Nephron progenitor cell (in vitro differentiated cells): ENCODE measurements at regions not wholly inside any gene's neighbourhood (a gene's known extent, or its start where the extent isn't known, plus 50 kb on each side); places are given as distances from the start of the nearest gene placed in this dataset.

ENCODE experiments used
- DNase-seq: peaks from one replicate; pipeline ENCODE4 v3.0.0; 2021
- H3K27ac Mint-ChIP-seq: 2 replicates; pipeline ENCODE4 v1.8.0; 2021; ENCODE audit warnings: mild to moderate bottlenecking, moderate library complexity, mixed read lengths
- H3K27me3 Mint-ChIP-seq: 2 replicates; pipeline ENCODE4 v1.8.0; 2021; ENCODE audit warnings: mild to moderate bottlenecking, low read depth, mixed read lengths; ENCODE audit not compliant: poor library complexity
- H3K36me3 Mint-ChIP-seq: 2 replicates; pipeline ENCODE4 v1.8.0; 2021; ENCODE audit warnings: low read depth, mixed read lengths
- H3K4me1 Mint-ChIP-seq: 2 replicates; pipeline ENCODE4 v1.8.0; 2021; ENCODE audit warnings: mixed read lengths
- H3K4me3 Mint-ChIP-seq: 2 replicates; pipeline ENCODE4 v1.8.0; 2021; ENCODE audit warnings: mild to moderate bottlenecking, moderate library complexity, mixed read lengths
- H3K9me3 Mint-ChIP-seq: 2 replicates; pipeline ENCODE4 v1.8.0; 2021; ENCODE audit warnings: mild to moderate bottlenecking, moderate library complexity, mixed read lengths
- CTCF ChIP-seq: fragments of 200-600 bp; sonication (generic); IDR thresholded peaks from 2 replicates; pipeline ENCODE4 v1.5.0; 2021; ENCODE audit warnings: antibody characterized with exemption

GRCh38 chr1:168801032-168801745 is 72.2 kb upstream of the DPT start:
- Mint-ChIP-seq H3K27ac (no peak overlapping the region), H3K27me3 (no peaks in the 10 kb centered on the region), H3K36me3 (no peaks in the 10 kb centered on the region), H3K4me1 (peaks cover 26% of the 10 kb centered on the region), H3K9me3 (no peaks in the 10 kb centered on the region), H3K4me3 (no peak overlapping the region)
- no peak for DNase-seq
- TF ChIP-seq CTCF, result no peak

GRCh38 chr1:168803806-168804510 is 75.0 kb upstream of the DPT start:
- TF ChIP-seq CTCF, result no peak
- H3K4me3 Mint-ChIP-seq, result no peak overlapping the region
- no peaks in the 10 kb centered on the region for H3K36me3 Mint-ChIP-seq
- H3K9me3 Mint-ChIP-seq, result no peaks in the 10 kb centered on the region
- H3K27ac Mint-ChIP-seq, result peak overlapping the region; percentile 73
- DNase-seq, result peak; percentile 2
- H3K4me1 Mint-ChIP-seq, result peaks cover 26% of the 10 kb centered on the region
- no peaks in the 10 kb centered on the region for H3K27me3 Mint-ChIP-seq

DNA sequence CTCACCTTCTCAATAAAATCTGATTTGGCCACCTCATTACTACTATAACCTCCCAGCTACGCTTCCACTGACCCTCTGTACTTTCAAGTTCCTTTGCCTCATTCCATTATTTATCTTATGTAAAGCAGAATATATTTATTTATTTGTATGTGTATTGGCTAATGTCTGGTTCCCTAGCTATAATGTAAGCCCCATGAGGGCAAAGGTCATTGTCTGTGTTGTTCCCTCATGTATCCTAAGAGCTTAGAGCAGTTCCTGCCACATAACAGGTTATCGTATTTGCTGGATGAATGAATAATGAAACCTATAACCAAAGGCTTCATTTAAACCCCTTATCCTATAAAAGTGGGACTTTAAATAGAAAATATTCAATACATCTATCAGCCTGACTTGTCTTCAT is 77.9 kb upstream of the DPT start:
- TF ChIP-seq CTCF, result no peak
- no peak overlapping the region for H3K27ac Mint-ChIP-seq
- DNase-seq, result no peak
- no peaks in the 10 kb centered on the region for H3K36me3 Mint-ChIP-seq
- no peak overlapping the region for H3K4me3 Mint-ChIP-seq
- H3K4me1 Mint-ChIP-seq, result peaks cover 12% of the 10 kb centered on the region
- no peaks in the 10 kb centered on the region for H3K27me3 Mint-ChIP-seq
- no peaks in the 10 kb centered on the region for H3K9me3 Mint-ChIP-seq

DNA sequence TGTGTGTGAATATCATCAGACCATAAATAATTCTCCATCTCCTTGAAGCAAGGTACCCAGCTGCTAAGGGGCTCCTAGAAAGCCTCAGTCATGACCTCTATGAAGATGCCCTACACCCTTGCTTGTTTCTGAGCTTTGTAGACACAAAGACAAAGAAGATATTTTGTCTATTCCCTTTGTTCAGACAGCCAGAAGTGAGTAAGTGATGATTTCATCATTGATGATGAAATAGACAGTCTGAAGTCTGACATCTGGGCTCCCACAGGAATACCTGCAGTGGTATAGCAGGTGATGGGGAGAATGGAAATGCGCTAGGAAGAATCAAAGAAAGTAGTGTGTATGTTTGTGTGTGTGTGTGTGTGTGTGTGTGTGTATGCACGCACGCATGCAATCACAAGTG is 82.2 kb upstream of the DPT start:
- no peak overlapping the region for H3K27ac Mint-ChIP-seq
- no peaks in the 10 kb centered on the region for H3K4me1 Mint-ChIP-seq
- H3K4me3 Mint-ChIP-seq, result no peak overlapping the region
- H3K9me3 Mint-ChIP-seq, result peaks cover 4% of the 10 kb centered on the region
- no peaks in the 10 kb centered on the region for H3K36me3 Mint-ChIP-seq
- TF ChIP-seq CTCF, result no peak
- H3K27me3 Mint-ChIP-seq, result peaks cover 3% of the 10 kb centered on the region
- DNase-seq, result no peak

DNA sequence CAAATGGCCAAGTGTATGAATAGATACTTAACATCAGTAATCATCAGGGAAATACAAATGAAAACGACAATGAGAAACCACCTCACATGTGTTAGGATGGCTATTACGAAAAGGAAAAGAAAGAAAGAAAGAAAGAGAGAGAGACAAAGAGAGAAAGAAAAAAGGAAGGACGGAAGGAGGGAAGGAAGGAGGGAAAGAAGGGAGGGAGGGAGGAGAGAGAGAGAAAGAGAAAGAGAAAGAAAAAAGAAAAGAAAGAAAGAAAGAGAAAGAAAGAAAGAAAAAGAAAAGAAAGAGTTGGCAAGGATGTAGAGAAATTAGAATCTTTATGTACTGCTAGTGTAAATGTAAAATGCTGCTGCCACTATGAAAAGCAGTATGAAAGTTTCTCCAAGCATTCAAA is 90.7 kb upstream of the DPT start:
- Mint-ChIP-seq H3K9me3 (peaks cover under 1% of the 10 kb centered on the region), H3K27ac (no peak overlapping the region), H3K36me3 (no peaks in the 10 kb centered on the region), H3K4me3 (no peak overlapping the region), H3K27me3 (no peaks in the 10 kb centered on the region), H3K4me1 (no peaks in the 10 kb centered on the region)
- no peak for TF ChIP-seq CTCF
- no peak for DNase-seq

DNA sequence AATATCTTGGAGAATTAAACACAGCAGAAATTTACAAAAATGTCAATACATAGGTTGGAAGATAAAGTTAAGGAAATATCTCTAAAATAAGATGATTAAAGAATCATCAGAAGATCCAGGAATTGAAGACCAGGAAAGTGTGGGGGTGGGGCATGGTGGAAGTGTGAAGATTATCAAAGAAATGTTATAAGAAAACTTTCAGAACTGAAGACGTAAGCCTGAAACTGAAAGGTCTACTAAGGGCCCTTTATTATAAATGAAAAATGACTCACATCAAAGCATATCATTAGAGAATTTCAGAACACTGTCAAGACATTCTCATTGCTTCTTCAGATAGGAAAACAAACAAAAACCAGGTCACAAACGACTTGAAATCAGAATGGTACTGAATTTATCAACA is 92.4 kb upstream of the DPT start:
- no peaks in the 10 kb centered on the region for H3K36me3 Mint-ChIP-seq
- peak overlapping the region; percentile 8 for H3K27ac Mint-ChIP-seq
- H3K4me3 Mint-ChIP-seq, result no peak overlapping the region

More for the DNA sequence above, 92.4 kb upstream of the DPT start:
- Mint-ChIP-seq H3K27me3 (no peaks in the 10 kb centered on the region), H3K9me3 (peaks cover 4% of the 10 kb centered on the region), H3K4me1 (no peaks in the 10 kb centered on the region)
- DNase-seq, result no peak
- no peak for TF ChIP-seq CTCF
